Thyroid gland (tissue), 4 donors: ENCODE measurements at regions not wholly inside any gene's neighbourhood (a gene's known extent, or its start where the extent isn't known, plus 50 kb on each side); places are given as distances from the start of the nearest gene placed in this dataset.

Experiments
- DNase-seq, 2 donors: peaks; one replicate each; pipeline ENCODE4 v3.0.0-alpha.2; 2019
- H3K27ac ChIP-seq, 3 donors: fragments of 200-600 bp; sonication (generic); 1 replicate in 2 of 3; 2 replicates in 1 of 3; pipeline ENCODE4 v1.5.1; 2016 to 2019; ENCODE audit warnings: mild to moderate bottlenecking in 1 of 3, moderate library complexity in 1 of 3
- H3K27me3 ChIP-seq: fragments of 200-600 bp; sonication (generic); one replicate; pipeline ENCODE4 v1.5.1; 2019
- H3K36me3 ChIP-seq, 2 donors: fragments of 200-600 bp; sonication (generic); one replicate each; pipeline ENCODE4 v1.5.1; 2016 to 2019
- H3K4me1 ChIP-seq, 2 donors: fragments of 200-600 bp; sonication (generic); one replicate each; pipeline ENCODE4 v1.5.1; 2017 to 2019
- H3K4me3 ChIP-seq, 3 donors: fragments of 200-600 bp; sonication (generic); replicated peaks in 1 of 3; 1 replicate in 2 of 3; 2 replicates in 1 of 3; pipeline ENCODE4 v1.5.1; 2016; ENCODE audit warnings: mild to moderate bottlenecking in 1 of 3
- H3K9me3 ChIP-seq: fragments of 200-600 bp; sonication (generic); one replicate; pipeline ENCODE4 v1.5.1; 2017
- CTCF ChIP-seq, 6 experiments: fragments of 200-600 bp in 3 of 6; fragments of 450-650 bp in 3 of 6; sonication (generic) in 3 of 6; IDR thresholded peaks; one replicate each; pipeline ENCODE4 v1.5.1; 2016 to 2019; ENCODE audit warnings: antibody characterized with exemption in 6 of 6, mild to moderate bottlenecking in 2 of 6, inconsistent platforms in 1 of 6, moderate library complexity in 1 of 6
- POLR2A ChIP-seq, 2 donors: fragments of 450-650 bp; IDR thresholded peaks; one replicate each; pipeline ENCODE4 v1.6.1; 2017; ENCODE audit warnings: antibody characterized with exemption in 2 of 2, mild to moderate bottlenecking in 2 of 2, moderate library complexity in 1 of 2
- WGBS, 2 donors: methylation state at CpG; one replicate each; pipeline ENCODE4 v1.1.5; 2017; 5-methylcytosine and 5-hydroxymethylcytosine counted together
- intact Hi-C: fragments of 100-400 bp; cut with DNase I; formaldehyde crosslinking; loops from one replicate; pipeline ENCODE4 v1.15.1; 2023

- DNase-seq, result no peak
- TF ChIP-seq POLR2A (IDR thresholded peaks at IDR 0.05) (no peak), CTCF (IDR thresholded peaks at IDR 0.05) (no peak)
- Histone ChIP-seq H3K27ac (peak overlapping the region in 2 of 3 donors; percentile 29 to 69), H3K4me3 (no peak overlapping the region), H3K36me3 (no peaks in the 10 kb centered on the region), H3K9me3 (no peaks in the 10 kb centered on the region), H3K4me1 (peaks cover 28% of the 10 kb centered on the region in 2 donors), H3K27me3 (no peaks in the 10 kb centered on the region)
- intact Hi-C loops, result no loop called here
- WGBS, 2 donors, result 72 to 83% methylated on average over 16 to 17 of the region's 17 CpGs
Measured at GRCh38 chr13:50340551-50341287, 325.5 kb downstream of the KCNRG start.

DNA sequence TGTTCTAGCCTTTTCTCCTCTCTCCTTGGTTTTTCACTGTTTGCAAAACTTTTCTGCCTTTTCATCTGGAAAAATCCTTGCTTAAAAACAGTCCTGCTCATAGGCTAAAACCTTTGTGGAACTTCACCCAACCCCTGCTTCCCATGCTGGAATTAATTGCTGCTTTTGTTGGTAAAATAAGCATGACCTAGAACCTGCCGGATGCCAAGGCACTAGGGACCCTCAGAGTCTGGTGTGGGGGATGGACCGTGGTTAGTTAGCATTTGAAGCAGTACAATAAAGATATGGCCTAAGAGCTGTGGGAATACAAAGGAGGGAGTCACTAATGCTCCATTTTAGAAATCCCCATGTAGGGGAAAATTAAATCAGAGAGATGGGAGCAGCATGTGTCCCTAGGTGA, 326.3 kb downstream of the KCNRG start:
- Histone ChIP-seq H3K4me3 (no peak overlapping the region), H3K36me3 (no peaks in the 10 kb centered on the region), H3K4me1 (peaks cover 28% of the 10 kb centered on the region in 2 donors), H3K9me3 (no peaks in the 10 kb centered on the region), H3K27me3 (no peaks in the 10 kb centered on the region), H3K27ac (peak overlapping the region in 1 of 3 donors; percentile 69)
- no peak for TF ChIP-seq POLR2A (IDR thresholded peaks at IDR 0.05)
- no peak for TF ChIP-seq CTCF (IDR thresholded peaks at IDR 0.05)
- DNase-seq, result no peak
- intact Hi-C loops, result no loop called here
- WGBS, 2 donors, result 92 to 100% methylated on average over 2 of the region's 2 CpGs

DNA sequence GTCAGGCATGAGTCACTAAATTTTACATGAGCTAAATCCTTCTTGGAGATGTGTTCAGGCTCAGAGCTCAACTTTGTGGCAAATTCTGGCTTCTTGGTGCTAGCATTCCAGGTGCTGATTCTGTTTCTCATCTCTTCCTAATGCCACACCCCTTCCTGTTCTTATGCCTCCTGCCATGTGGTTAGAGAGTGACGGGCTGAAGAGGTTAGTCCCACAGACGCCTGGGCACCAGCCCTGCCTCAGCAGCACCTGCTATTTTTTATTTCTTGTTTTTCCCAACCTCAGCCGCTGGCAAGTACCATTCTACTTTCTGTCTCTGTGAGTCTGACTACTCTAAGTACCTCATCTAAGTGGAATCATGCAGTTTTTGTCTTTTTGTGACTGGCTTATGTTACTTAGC, 329.5 kb downstream of the KCNRG start:
- Histone ChIP-seq H3K27me3 (no peaks in the 10 kb centered on the region), H3K36me3 (no peaks in the 10 kb centered on the region), H3K9me3 (no peaks in the 10 kb centered on the region), H3K4me3 (no peak overlapping the region), H3K27ac (no peak overlapping the region), H3K4me1 (peaks cover 17 to 18% of the 10 kb centered on the region in 2 donors)
- TF ChIP-seq POLR2A (IDR thresholded peaks at IDR 0.05) (no peak), CTCF (IDR thresholded peaks at IDR 0.05) (no peak)
- 62 to 67% methylated on average over 3 of the region's 3 CpGs for WGBS, 2 donors
- no peak for DNase-seq
- intact Hi-C loops, result no loop called here

GRCh38 chr13:50345804-50346203, 330.6 kb downstream of the KCNRG start:
- Histone ChIP-seq H3K4me1 (peaks cover 6 to 7% of the 10 kb centered on the region in 2 donors), H3K27ac (no peak overlapping the region), H3K27me3 (no peaks in the 10 kb centered on the region), H3K36me3 (no peaks in the 10 kb centered on the region), H3K4me3 (no peak overlapping the region), H3K9me3 (no peaks in the 10 kb centered on the region)
- intact Hi-C loops, result no loop called here
- DNase-seq, result no peak
- WGBS, 2 donors, result 52 to 65% methylated on average over 1 of the region's 1 CpG
- TF ChIP-seq CTCF (IDR thresholded peaks at IDR 0.05), result no peak
- TF ChIP-seq POLR2A (IDR thresholded peaks at IDR 0.05), result no peak

GRCh38 chr13:50348371-50348770, 333.1 kb downstream of the KCNRG start:
- Histone ChIP-seq H3K36me3 (no peaks in the 10 kb centered on the region), H3K9me3 (no peaks in the 10 kb centered on the region), H3K27me3 (no peaks in the 10 kb centered on the region), H3K4me3 (no peak overlapping the region), H3K27ac (no peak overlapping the region), H3K4me1 (peaks cover 0 to 5% of the 10 kb centered on the region in 2 donors)
- DNase-seq, result no peak
- intact Hi-C loops, result no loop called here
- no peak for TF ChIP-seq POLR2A (IDR thresholded peaks at IDR 0.05)
- no peak for TF ChIP-seq CTCF (IDR thresholded peaks at IDR 0.05)
- WGBS, 2 donors, result 86 to 91% methylated on average over 4 of the region's 4 CpGs
